Testis (tissue), 2 donors: ENCODE measurements at regions not wholly inside any gene's neighbourhood (a gene's known extent, or its start where the extent isn't known, plus 50 kb on each side); places are given as distances from the start of the nearest gene placed in this dataset.

Experiments
- DNase-seq: peaks from one replicate; pipeline ENCODE4 v3.0.0-alpha.2; 2019
- H3K27ac ChIP-seq, 2 donors: fragments of 200-600 bp; sonication (generic); one replicate each; pipeline ENCODE4 v1.5.1; 2019
- H3K27me3 ChIP-seq: fragments of 200-600 bp; sonication (generic); one replicate; pipeline ENCODE4 v1.5.1; 2019
- H3K36me3 ChIP-seq: fragments of 200-600 bp; sonication (generic); one replicate; pipeline ENCODE4 v1.5.1; 2017; ENCODE audit warnings: low read depth; ENCODE audit errors: missing control alignments
- H3K4me1 ChIP-seq: fragments of 200-600 bp; sonication (generic); one replicate; pipeline ENCODE4 v1.5.1; 2019
- H3K4me3 ChIP-seq, 2 donors: fragments of 200-600 bp; sonication (generic); one replicate each; pipeline ENCODE4 v1.5.1; 2017 to 2019
- H3K9me3 ChIP-seq: fragments of 200-600 bp; sonication (generic); one replicate; pipeline ENCODE4 v1.5.1; 2017
- POLR2A ChIP-seq: fragments of 450-650 bp; IDR thresholded peaks from one replicate; pipeline ENCODE4 v1.6.1; 2017; ENCODE audit warnings: antibody characterized with exemption, mild to moderate bottlenecking, moderate library complexity
- WGBS, 2 donors: methylation state at CpG; one replicate each; pipeline ENCODE4 v1.1.5; 2018; 5-methylcytosine and 5-hydroxymethylcytosine counted together
- intact Hi-C: fragments of 100-400 bp; cut with DNase I; formaldehyde crosslinking; loops from one replicate; pipeline ENCODE4 v1.15.1; 2023; ENCODE audit warnings: low total_unique reads
- TF ChIP-seq, protein P1 (sequence below), 3 experiments: fragments of 450-650 bp in 2 of 3; fragments of 200-600 bp in 1 of 3; sonication (generic) in 1 of 3; IDR thresholded peaks; one replicate each; pipeline ENCODE4 v1.5.1; 2016 to 2019; ENCODE audit warnings: antibody characterized with exemption in 3 of 3, mild to moderate bottlenecking in 2 of 3, moderate library complexity in 1 of 3

DNA sequence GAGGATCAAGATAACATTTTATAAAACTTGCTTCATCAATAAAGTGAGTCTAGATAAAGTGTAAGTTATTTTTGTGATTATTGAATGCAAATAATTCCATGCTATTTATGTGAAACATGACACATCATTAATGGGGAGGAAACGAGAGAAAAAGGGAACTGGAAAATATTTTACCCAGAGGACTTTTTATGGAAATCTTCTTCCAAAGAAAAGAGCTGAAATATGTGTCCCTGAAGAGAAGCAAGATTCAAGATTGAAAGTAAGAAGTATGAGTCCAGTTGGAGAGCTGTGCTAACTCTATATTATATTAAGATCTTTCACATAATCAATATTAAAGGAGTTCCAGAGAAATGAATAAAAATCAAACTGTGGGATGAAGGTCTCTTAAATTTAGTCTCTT is 1361.8 kb downstream of the GATA3 start:
- no peaks in the 10 kb centered on the region for H3K27me3 ChIP-seq
- intact Hi-C loops = no loop called here
- H3K36me3 ChIP-seq = no peaks in the 10 kb centered on the region
- H3K4me1 ChIP-seq = no peaks in the 10 kb centered on the region
- no peak overlapping the region for H3K4me3 ChIP-seq
- H3K9me3 ChIP-seq = no peaks in the 10 kb centered on the region
- WGBS, 2 donors = 28 to 47% methylated on average over 1 of the region's 1 CpG
- TF ChIP-seq, protein P1, sequence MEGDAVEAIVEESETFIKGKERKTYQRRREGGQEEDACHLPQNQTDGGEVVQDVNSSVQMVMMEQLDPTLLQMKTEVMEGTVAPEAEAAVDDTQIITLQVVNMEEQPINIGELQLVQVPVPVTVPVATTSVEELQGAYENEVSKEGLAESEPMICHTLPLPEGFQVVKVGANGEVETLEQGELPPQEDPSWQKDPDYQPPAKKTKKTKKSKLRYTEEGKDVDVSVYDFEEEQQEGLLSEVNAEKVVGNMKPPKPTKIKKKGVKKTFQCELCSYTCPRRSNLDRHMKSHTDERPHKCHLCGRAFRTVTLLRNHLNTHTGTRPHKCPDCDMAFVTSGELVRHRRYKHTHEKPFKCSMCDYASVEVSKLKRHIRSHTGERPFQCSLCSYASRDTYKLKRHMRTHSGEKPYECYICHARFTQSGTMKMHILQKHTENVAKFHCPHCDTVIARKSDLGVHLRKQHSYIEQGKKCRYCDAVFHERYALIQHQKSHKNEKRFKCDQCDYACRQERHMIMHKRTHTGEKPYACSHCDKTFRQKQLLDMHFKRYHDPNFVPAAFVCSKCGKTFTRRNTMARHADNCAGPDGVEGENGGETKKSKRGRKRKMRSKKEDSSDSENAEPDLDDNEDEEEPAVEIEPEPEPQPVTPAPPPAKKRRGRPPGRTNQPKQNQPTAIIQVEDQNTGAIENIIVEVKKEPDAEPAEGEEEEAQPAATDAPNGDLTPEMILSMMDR (IDR thresholded peaks at IDR 0.05) = no peak
- no peak for TF ChIP-seq POLR2A
- DNase-seq = no peak
- H3K27ac ChIP-seq = no peak overlapping the region

DNA sequence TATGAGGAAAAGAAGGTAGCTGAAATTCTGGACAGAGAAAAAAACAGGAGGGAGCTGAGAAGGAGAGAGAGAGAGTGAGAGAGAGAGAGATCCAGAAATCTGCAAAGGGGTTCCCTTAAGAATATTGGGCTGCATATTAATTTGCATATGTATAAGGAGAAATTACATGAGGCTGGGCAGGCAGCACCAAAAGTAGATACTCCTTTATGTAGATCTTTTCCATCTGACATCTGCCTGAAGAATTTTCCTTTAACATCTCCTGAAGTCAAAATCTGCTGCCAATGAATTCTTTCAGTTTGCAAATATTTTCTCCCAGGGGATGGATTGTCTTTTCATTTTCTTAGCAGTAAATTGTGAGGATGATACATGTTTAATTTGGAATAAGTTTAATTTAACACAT is 1365.3 kb downstream of the GATA3 start:
- no peak overlapping the region for H3K27ac ChIP-seq
- DNase-seq = no peak
- H3K27me3 ChIP-seq = no peaks in the 10 kb centered on the region
- no peak for TF ChIP-seq POLR2A
- TF ChIP-seq, protein P1 (IDR thresholded peaks at IDR 0.05) = no peak
- no peaks in the 10 kb centered on the region for H3K4me1 ChIP-seq
- no peak overlapping the region for H3K4me3 ChIP-seq
- intact Hi-C loops = no loop called here
- no peaks in the 10 kb centered on the region for H3K36me3 ChIP-seq
- H3K9me3 ChIP-seq = no peaks in the 10 kb centered on the region

DNA sequence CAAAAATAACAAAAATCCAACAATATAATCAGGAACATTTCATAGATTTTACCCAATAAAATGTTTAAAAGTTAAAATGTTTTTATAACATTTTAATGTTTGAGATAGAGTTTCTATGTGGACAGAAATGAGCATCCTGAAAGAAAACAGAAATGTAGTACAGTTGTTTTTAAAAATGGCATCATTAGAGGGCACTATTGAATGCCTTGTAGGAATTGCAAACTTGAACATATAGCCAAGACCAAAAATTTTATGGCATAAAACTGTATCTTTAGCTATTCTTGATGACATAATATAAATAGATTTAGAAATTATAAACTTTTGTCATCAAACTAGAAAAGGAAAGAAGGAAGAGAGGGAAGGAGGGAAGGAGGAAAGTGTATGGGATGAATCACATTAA is 1372.7 kb downstream of the GATA3 start:
- DNase-seq = no peak
- no peak overlapping the region for H3K4me3 ChIP-seq
- H3K9me3 ChIP-seq = no peaks in the 10 kb centered on the region
- no peak overlapping the region for H3K27ac ChIP-seq
- intact Hi-C loops = no loop called here
- no peaks in the 10 kb centered on the region for H3K4me1 ChIP-seq
- H3K36me3 ChIP-seq = no peaks in the 10 kb centered on the region
- no peak for TF ChIP-seq POLR2A
- TF ChIP-seq, protein P1 (IDR thresholded peaks at IDR 0.05) = no peak
- no peaks in the 10 kb centered on the region for H3K27me3 ChIP-seq

DNA sequence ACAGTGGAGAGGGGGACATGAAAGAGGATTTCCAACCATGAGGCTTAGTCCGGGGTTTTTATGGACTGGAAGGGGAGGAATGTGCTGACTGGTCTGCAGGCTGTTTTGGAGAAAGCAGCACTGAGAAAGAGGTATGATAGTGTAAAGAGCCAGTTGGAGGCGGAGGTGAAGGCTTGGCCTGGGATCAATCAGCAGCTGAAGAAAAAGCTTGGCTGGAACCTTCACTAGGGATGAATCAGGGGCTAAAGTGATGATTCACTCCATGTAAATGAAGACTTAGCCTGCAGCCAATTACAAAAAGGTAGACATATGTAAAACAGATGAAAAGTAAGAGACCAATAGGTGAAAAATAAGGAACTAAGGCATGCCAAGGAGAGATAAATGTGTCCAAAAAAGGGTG is 1382.6 kb downstream of the GATA3 start:
- no peak for TF ChIP-seq POLR2A
- TF ChIP-seq, protein P1 (IDR thresholded peaks at IDR 0.05) = no peak
- Histone ChIP-seq H3K4me3 (no peak overlapping the region), H3K4me1 (no peaks in the 10 kb centered on the region), H3K27me3 (no peaks in the 10 kb centered on the region), H3K9me3 (no peaks in the 10 kb centered on the region), H3K27ac (no peak overlapping the region), H3K36me3 (no peaks in the 10 kb centered on the region)
- intact Hi-C loops = no loop called here
- DNase-seq = no peak
- 73 to 86% methylated on average over 2 of the region's 2 CpGs for WGBS, 2 donors

DNA sequence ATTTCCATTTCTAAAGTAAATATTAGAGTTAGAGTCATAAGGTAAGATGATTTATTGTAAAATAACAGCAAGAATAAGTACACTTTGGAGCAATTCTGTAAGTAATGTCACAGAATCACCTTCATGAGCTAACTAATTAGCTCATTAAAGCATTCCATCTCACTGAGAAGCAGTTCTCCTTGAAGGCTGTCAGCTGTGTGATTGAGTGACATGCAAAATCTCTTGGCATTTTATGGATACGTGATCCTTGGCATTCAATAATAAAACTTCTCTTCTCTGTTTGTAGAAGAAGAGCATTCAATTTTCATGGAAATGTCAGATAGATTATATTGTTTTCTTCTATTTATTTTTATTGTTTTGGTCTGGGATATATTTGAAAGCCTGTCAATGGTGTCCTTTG is 1389.3 kb downstream of the GATA3 start:
- intact Hi-C loops = no loop called here
- Histone ChIP-seq H3K4me1 (no peaks in the 10 kb centered on the region), H3K36me3 (no peaks in the 10 kb centered on the region), H3K9me3 (no peaks in the 10 kb centered on the region), H3K27ac (no peak overlapping the region), H3K4me3 (no peak overlapping the region), H3K27me3 (no peaks in the 10 kb centered on the region)
- TF ChIP-seq, protein P1 (IDR thresholded peaks at IDR 0.05) = no peak
- DNase-seq = no peak
- 66% methylated on average over 1 of the region's 1 CpG for WGBS, 2 donors
